Astrocyte of the cerebellum (primary cell): ENCODE measurements at regions not wholly inside any gene's neighbourhood (a gene's known extent, or its start where the extent isn't known, plus 50 kb on each side); places are given as distances from the start of the nearest gene placed in this dataset.

Experiments
- DNase-seq: peaks from one replicate; pipeline ENCODE4 v3.0.0-alpha.2; 2011; ENCODE audit warnings: low read depth
- H3K4me3 ChIP-seq: 2 replicates; pipeline ENCODE4 v1.5.1; 2011; ENCODE audit warnings: mild to moderate bottlenecking, low read depth, low read length, moderate library complexity
- in situ Hi-C: cut with HindIII; loops from 2 replicates; pipeline ENCODE4 v1.10.0; 2017; ENCODE audit warnings: low sequenced_read_pairs
- TF ChIP-seq, protein P1 (sequence below): IDR thresholded peaks from 2 replicates; pipeline ENCODE4 v1.5.1; 2012; ENCODE audit warnings: low read length, low read depth, moderate library complexity, mild to moderate bottlenecking; ENCODE audit errors: missing control alignments

DNA sequence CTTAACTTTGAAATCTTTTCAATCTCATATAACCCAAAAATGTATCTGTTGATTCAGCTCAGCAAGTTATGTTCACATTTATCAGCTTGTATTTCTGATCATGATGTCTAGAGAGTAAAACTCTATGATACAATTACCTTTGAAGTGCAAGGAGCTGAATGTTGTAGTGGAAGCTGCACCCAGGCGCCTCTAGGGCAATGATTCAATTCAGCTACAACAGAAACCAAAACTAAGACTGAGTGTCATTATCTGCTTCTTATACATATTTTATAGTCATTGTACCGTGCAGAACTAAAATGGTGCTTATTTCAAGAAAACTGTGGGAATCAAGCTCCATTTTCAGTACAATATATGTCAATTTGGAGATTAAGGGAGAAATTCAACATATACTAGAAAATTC, 1237.5 kb downstream of the ZPLD1 start:
- no peak overlapping the region for H3K4me3 ChIP-seq
- in situ Hi-C loops = no loop called here
- no peak for DNase-seq
- TF ChIP-seq, protein P1, sequence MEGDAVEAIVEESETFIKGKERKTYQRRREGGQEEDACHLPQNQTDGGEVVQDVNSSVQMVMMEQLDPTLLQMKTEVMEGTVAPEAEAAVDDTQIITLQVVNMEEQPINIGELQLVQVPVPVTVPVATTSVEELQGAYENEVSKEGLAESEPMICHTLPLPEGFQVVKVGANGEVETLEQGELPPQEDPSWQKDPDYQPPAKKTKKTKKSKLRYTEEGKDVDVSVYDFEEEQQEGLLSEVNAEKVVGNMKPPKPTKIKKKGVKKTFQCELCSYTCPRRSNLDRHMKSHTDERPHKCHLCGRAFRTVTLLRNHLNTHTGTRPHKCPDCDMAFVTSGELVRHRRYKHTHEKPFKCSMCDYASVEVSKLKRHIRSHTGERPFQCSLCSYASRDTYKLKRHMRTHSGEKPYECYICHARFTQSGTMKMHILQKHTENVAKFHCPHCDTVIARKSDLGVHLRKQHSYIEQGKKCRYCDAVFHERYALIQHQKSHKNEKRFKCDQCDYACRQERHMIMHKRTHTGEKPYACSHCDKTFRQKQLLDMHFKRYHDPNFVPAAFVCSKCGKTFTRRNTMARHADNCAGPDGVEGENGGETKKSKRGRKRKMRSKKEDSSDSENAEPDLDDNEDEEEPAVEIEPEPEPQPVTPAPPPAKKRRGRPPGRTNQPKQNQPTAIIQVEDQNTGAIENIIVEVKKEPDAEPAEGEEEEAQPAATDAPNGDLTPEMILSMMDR = no peak

DNA sequence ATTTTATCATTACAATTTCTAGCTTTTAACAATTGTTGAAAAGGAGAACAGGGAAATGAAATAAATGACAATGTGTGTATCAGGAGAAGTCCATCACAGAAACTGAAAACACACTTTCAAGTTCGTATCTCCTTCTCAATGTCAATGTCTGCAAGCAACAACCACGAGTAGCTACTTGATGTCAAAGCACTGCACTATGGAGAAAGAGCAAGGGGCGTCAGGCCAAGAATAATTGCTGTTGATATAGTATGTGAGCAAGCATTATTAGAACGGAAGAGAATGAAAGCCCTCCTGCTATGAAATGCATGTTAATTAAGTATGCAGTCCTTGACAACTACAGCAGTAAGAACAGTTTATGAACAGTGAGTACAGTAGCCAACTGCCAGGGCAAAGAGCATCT, 1250.1 kb downstream of the ZPLD1 start:
- no peak overlapping the region for H3K4me3 ChIP-seq
- in situ Hi-C loops = no loop called here
- DNase-seq = peak; percentile 8
- TF ChIP-seq, protein P1 = no peak

- in situ Hi-C loops = no loop called here
- TF ChIP-seq, protein P1 = no peak
- no peak for DNase-seq
- no peak overlapping the region for H3K4me3 ChIP-seq
Observed at GRCh38 chr3:103685939-103686338, 1251.1 kb downstream of the ZPLD1 start.

GRCh38 chr3:103690536-103690935, 1255.7 kb downstream of the ZPLD1 start:
- in situ Hi-C loops = no loop called here
- TF ChIP-seq, protein P1 = no peak
- DNase-seq = no peak
- H3K4me3 ChIP-seq = no peak overlapping the region

GRCh38 chr3:103693831-103694230, 1259.0 kb downstream of the ZPLD1 start:
- H3K4me3 ChIP-seq = no peak overlapping the region
- no peak for DNase-seq
- in situ Hi-C loops = no loop called here
- TF ChIP-seq, protein P1 = no peak

DNA sequence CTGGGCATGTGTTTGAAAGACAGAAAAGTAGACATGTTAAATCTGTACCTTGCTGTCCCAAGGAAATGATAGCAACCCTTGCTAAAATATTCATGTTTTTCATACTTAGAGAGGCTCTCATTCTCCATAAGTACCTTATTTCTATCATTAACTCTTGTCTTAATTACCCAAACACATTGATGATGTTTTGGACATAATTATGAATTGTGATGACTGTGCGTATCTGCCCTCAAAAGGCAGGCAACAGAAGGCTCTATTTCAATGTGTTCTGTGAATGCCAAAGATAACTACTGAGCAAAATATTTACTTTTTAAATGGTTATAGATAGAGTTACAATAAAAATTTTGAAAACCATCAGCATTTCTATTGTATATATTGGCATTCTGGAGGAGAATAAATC, 1263.8 kb downstream of the ZPLD1 start:
- TF ChIP-seq, protein P1 = no peak
- in situ Hi-C loops = no loop called here
- no peak overlapping the region for H3K4me3 ChIP-seq
- DNase-seq = no peak

DNA sequence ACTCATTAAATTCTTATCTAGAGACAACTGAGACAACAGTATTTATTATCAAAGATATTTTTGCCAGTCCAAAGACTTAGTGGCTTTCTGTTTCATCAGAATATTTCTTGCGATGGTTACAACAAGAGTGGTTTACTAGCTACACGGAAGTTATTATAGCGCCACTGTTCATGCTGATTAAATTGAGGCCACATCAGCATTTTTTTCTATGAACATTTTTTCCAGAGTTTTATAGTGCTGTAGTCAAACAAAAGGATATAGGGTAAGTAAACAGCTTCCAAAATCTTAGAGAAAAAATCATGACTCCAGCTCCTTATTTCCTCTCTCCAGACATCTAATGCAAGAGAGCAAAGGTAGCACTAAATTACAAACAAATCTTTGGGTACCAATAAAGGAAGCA, 1264.4 kb downstream of the ZPLD1 start:
- H3K4me3 ChIP-seq = no peak overlapping the region
- no peak for DNase-seq
- in situ Hi-C loops = no loop called here
- TF ChIP-seq, protein P1 = no peak
